ACHN (cell line): ENCODE measurements at regions not wholly inside any gene's neighbourhood (a gene's known extent, or its start where the extent isn't known, plus 50 kb on each side); places are given as distances from the start of the nearest gene placed in this dataset.
A peak's percentile ranks its signal among the peaks of the same experiment; 100 is the strongest.
"Not testable (repeated sequence)": the region's sequence is repeated elsewhere in the genome, so short reads cannot be mapped to it uniquely, and the experiment has no call there.

Experiments
- DNase-seq: peaks from one replicate; pipeline ENCODE4 v3.0.0-alpha.2; 2015
- in situ Hi-C: cut with HindIII; loops from 2 replicates; pipeline ENCODE4 v1.10.0; 2017; ENCODE audit warnings: low sequenced_read_pairs, low pct_ligation_motif_present, low pct_unique_long_range_greater_than_20kb

DNA sequence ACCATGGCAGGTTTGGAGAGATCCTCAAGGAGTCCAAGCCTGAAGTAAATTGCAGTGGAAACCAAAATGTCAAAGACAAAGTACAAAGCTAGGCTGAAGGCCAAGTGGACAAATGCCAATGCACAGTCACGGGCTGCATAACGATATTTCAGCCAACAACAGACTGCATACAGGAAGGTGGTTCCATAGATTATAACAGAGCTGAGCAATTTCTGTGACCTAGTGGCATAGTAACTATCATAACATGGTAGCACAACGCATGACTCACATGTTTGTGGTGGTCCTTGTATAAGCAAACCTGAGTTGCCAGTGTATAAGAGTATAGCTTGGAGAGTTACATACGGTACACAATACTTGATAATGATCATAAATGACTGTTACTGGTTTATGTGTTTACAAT is 152.2 kb downstream of the KLRB1 start:
- in situ Hi-C loops = not testable (repeated sequence)

DNA sequence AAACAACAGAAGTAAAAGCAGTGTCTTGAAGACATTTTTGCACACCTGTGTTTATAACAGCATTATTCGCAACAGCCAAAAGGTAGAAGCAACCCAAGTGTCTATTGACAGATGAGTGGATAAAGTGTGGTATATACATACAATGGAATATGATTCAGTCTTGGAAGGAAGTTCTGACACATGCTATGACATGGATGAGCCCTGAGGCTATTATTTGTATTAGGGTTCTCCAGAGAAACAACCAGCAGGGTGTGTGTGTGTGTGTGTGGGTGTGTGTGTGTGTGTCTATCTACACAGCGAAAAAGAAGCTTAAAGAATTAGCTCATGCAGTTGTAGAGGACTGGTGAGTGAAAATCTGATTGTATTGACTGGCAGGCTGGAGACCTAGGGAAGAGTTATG is 153.7 kb downstream of the KLRB1 start:
- DNase-seq, in situ Hi-C loops: not testable (repeated sequence)

More for the DNA sequence above, 152.2 kb downstream of the KLRB1 start:
- not testable (repeated sequence) for DNase-seq

DNA sequence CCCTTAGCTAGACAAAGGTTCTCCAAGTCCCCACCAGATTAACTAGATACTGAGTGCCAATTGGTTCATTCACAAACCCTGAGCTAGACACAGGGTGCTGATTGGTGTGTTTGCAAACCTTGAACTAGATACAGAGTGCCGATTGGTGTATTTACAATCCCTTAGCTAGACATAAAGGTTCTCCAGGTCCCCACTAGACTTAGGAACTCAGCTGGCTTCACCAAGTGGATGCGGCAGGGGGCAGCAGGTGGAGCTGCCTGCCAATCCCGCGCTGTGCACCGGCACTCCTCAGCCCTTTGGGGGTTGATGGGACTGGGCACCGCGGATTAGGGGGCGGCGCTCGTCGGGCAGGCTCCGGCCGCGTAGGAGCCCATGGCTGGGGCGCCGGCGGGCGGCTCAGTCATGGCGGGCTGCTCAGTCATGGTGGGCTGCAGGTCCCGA is 157.6 kb downstream of the KLRB1 start:
- in situ Hi-C loops = not testable (repeated sequence)
- peak; percentile 87 for DNase-seq

DNA sequence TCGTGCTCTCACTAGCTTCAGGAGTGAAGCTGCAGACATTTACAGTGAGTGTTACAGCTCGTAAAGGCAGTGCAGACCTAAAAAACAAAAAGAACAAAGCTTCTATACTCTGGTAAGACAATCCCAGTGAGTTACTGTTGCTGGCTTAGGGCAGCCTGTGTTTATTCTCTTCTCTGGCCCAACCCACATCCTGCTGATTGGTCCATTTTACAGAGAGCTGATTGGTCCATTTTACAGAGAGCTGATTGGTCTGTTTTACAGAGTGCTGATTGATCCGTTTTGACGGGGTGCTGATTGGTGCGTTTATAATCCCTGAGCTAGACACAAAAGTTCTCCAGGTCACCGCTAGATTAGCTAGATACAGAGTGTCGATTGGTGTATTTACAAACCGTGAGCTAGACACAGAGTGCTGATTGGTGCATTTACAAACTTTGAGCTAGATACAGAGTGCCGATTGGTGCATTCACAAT is 158.0 kb downstream of the KLRB1 start:
- DNase-seq = peak; percentile 75
- in situ Hi-C loops = not testable (repeated sequence)

DNA sequence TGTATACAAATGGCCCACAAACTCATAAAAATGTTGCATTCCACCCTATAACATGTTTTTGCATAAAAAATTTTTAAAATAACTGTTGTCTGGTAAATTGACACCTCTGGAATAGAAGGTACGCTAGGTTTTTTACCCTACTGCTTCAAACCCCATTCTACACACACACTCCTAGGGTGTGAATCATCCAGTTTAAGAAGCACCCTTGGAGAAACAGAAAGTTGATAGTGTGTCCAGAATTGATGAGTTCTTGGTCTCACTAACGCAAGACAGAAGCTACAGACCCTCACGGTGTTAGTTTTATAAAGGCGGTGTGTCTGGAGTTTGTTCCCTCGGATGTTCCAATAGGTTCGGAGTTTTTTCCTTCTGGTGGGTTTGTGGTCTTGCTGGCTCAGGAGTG is 158.5 kb downstream of the KLRB1 start:
- in situ Hi-C loops = no loop called here
- no peak for DNase-seq

DNA sequence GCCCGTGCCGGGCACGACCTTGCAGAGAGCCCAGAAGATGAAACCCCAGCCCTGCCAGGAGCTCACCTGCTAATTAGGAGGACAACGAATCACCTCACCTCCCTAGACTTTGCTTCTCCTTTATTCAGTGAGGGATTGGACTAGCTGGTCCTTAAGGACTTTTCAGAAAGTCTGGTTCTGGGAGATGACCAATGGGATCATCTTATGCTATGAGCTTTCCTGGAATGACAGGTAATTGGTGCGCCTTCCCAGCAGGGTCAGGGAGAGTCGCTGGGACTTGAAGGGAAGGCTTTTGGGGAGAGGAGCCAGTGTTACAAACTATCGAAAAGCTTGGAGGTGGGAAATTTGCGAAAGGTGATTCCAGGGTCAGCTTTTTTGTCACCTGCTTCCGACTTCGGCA is 159.1 kb downstream of the KLRB1 start:
- in situ Hi-C loops = not testable (repeated sequence)
- peak; percentile 35 for DNase-seq

DNA sequence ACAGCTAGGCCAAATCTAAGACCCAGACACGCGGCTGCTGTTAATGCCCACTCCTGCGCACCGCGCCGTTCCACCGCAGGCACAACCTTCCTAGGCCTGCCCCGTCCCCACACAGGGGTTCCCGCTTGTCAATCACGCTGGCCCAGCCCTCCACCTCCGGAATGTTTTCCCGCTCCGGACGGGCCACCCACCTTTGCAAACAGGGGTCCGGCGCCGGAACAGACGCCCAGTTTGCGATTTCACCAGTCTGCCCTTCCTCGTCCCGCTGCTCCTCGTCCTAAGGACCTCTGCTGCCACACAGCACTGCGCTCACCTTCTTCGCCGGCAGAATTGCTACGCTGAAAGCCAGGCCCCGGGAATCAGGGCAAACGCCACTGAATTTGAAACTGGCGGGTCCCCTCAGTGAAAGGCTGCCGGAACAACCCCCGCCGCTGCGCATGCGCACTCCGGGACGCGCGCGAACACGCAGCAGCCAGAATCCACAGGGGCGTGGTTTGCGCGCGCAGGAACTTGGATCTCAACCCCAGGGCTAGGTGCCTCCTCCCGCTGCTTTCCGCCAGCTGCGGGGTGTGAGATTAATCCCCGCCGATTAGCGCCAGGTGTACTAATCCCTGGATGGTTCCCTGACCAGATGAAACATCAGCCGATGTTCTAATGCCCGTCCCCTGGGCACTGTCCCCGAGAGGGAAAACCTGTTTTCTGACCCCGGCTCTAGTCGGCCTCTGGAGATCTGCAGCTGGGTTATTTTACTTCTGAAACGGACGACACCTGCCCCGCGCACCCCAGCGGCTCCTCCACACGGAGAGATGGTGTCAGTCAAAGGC is 159.7 kb downstream of the KLRB1 start:
- DNase-seq = peak; percentile 90
- in situ Hi-C loops = not testable (repeated sequence)

DNA sequence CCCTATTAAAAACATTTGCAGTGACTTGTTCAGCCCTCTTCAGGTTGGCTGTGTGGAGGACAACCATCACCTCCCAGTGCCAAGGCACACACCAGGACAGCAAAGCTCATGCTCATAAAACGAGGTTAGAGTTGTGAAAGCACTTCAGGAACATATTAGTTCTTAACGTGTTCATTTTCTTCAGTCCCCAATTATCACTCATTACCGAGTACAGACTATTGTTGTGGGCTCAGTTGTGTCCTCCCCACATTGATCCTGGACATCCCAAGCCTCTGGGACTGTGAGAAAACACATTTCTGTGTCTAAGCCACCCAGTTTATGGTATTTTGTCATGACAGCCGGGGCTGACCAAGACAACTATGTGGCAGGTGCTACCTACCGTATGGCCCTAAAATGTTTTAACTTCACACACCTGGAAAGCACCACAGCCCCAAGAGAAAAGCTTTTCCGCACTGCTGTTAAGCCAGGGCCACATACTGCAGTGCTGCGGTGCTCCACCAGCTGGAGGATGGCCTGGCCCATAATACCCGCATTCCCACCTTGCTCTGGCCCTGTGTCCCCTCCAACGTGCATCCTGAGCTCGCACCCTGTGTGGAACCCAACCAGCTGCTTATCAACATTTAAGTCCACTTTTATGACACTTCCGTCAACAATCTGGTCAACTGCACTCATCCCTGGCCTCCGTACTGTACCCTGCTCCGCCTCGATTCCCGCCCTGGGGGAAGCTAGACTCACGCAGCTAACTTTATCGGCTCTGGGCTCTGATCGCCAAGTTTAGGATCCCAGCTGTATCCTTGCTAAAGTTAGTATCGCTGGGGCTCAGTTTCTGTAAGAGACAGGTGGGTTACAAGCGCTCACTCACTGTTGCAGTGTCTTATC is 160.6 kb downstream of the KLRB1 start:
- DNase-seq, in situ Hi-C loops: not testable (repeated sequence)

DNA sequence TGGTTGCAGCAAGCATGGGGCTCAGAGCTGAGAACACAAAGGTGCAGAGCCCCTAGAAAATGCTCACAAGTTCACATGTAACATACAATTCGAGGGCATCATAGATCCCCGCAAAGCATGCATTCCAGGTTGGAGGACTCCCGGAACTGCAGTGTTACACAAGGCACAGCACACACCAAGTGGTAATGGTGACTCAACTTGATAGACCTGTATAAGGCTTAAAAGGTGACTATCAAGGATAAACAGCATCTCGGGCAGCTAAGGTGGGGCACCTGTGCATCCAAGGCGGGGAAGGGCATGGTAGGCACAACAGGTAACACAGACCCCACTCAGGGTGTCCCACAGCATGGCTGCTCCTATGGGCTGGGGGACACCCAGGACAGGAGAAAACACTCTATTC is 167.3 kb downstream of the KLRB1 start:
- DNase-seq, in situ Hi-C loops: not testable (repeated sequence)

DNA sequence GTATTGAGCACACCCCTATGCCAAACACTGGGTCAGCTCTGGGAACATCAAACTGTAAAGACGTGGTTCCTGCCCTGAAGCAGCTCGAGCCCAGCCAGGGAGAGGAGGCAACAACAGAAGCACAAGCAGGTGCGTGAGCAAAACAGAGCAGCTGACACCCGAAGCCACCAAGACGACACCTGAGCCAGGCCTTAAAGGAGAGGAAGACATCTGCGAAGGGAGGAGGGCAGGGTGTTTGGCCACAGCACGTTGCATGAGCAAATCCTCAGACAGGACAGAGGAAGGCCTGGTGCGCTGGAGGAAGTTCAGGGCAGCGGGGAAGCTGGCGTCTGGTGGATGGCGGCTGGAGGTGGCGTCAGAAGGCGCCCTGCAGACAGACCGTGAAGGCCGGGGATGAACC is 172.0 kb downstream of the KLRB1 start:
- in situ Hi-C loops, DNase-seq: not testable (repeated sequence)

DNA sequence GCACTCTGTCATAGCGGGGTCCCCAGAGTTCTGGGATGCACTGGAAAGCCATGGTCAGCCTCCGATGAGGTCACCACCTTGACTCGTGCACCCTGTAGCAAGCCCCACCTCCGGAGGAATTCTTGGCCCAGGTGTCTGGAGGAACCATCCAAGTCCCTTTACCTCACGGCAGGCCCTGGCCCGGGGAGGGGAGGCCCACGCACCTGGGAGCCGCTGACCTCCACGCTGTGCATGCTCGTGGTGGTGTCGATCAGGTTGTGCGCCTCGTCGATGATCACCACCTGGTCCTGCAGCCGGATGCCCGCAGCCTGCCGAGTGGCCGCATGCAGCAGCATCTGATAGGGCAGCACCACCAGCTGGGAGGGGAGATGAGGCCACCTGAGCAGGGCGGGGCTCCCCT is 177.3 kb downstream of the KLRB1 start:
- not testable (repeated sequence) for DNase-seq

DNA sequence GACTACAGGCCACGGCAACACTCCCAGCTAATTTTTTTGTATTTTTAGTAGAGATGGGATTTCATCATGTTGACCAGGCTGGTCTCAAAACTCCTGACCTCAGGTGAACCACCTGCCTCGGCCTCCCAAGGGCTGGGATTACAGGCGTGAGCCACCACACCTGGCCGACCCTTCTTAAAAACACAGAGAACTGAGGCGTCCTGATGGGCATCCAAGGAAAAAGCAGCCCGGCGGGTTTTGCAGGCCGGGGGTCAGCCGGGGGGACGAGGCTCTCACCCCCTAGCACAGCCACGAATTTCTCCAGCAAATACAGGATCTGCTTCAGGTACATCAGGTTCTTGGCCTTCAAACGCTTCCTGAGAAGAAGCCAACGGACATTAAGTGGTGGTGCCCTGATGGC is 178.9 kb downstream of the KLRB1 start:
- in situ Hi-C loops, DNase-seq: not testable (repeated sequence)

More for the DNA sequence above, 177.3 kb downstream of the KLRB1 start:
- in situ Hi-C loops = not testable (repeated sequence)

DNA sequence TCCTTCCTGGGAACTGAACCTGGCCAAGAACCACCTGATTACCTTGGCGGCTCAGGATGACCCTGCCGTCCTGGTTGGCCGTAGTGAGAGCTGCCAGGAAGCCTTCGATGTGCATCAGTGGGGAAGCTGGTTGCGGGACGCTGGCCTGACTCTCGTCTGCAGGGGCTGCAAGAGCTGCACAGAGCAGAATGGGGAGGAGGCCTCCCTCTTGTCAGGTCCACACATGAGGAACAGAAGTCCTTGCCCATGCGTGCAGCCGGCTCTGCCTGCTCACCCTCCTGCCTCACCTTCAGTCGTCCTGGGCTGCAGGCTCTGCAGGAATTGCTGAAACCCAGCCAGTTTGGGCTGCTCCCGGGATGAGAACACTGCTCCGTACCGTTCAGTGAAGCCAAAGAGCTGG is 182.3 kb downstream of the KLRB1 start:
- in situ Hi-C loops, DNase-seq: not testable (repeated sequence)

DNA sequence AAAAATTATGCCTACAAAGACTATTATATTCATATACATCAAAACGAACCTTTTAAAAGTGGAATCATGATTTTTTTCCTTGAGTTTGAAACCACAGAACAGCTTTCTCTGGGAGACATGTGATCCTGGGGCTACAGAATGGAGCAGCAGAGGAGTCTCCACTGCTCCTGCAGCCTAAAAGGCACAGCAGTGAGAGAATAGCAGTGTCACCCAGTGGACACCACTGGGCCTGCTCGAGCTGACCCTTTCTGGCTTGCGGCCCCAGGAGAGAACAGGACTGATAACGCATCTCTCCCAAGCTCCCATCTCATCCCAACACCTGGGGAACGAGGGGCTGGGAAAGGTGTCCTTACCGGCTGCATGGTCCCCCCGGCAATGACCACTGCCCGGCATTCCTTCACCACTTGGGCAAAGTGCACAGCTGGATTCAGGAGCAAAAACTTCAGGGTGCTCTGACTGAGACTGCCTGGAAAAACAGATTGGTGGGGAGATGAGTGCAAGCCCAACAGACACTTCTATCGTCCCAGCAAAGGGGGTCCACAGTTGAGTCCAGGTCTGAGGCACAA is 183.5 kb downstream of the KLRB1 start:
- DNase-seq, in situ Hi-C loops: not testable (repeated sequence)

DNA sequence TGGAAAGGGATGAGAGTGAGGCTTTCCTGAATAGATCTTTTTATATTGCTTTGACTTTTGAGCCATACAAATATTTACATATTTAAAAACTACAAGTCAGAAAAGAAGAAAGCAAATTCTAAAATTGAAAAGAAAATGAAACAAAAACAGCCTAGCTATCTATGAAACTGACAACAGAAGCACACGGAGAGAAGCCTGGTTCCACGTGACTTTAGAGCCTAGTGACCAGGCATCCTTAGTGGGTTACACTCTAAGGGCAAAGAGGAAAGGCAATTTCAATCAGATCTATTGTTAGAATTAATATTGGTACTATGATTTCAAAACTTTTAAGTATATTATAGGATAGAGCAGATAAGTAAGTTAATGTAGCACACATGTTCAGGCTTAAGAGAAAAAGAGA is 185.0 kb downstream of the KLRB1 start:
- in situ Hi-C loops, DNase-seq: not testable (repeated sequence)

DNA sequence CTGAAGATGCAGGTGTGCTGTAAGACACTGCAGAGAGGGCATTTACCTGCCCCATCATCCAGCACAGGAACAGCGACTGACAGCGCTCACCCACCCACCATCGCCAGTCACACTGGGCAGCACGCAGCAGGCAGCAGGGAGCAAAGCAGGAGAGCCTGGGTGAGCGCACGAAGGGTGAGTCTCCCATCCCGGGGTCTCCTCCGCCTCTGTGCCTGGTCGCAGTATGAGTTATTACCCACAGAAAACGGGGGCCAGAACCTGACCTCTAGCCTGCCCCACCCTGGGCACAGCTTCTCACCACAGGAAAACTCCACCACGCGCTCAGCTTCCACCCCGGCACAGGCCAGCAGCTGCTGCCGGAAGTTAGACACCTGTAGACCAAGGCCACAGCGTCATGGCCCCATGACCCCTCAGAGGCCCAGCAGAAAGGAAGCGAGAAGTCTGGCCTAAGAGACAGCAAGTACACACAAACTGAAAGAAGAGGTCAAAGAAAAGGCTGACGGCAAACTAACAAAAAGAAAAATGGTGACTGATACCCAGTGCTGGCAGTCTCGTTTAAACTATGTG is 186.1 kb downstream of the KLRB1 start:
- in situ Hi-C loops, DNase-seq: not testable (repeated sequence)

DNA sequence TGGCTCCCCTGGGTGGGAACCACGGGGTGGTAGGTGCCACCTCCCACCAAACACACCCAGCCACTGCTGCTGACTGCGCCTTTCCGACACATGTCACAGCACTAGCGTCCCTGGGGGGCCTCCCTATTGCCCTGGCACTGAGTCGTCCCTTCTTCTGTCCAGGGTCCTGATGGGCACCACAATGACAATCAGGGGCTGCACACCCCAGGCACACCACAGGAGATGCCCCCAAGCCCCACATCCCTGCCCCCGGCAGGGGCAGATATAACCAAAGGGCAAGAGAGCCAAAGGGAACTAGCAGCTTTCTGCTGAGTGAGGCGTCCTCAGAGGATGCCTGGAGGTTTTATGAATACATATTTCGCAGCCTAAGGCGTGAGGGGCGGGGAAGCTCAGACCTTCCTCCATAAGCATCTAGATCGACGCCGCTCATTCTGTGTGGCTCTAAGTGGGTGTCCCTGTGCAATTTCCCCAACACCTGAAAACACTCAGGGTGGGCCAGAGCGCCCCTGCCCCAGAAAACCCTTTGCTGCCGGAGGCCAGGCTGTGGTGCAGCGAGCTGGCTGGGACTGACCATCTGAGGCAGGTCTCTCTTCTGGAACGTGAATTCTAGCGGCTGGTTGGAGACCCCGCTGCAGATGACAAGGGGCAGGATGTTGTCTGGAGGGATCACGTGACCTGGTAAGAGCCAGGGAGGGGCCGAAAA is 186.7 kb downstream of the KLRB1 start:
- DNase-seq, in situ Hi-C loops: not testable (repeated sequence)

DNA sequence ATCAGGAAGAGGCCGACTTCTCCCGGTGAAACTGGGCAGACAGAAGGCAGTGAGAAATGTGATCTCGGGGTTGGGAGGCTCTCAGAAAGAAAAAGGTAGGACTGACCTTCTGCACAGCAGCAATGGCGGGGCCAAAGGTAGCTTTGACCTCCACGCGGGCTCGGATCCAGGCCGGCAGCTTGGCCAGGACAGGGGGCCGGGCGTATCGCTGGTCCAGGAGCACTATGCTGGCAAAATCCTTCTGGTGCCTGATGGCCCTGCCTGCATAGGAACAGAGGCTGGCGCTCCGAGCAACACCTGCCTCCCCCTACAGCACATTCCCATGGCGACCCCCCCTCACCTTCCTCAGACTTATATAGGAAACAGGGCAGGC is 189.1 kb downstream of the KLRB1 start:
- DNase-seq, in situ Hi-C loops: not testable (repeated sequence)
